Thyroid gland (tissue), 4 donors: ENCODE measurements at regions not wholly inside any gene's neighbourhood (a gene's known extent, or its start where the extent isn't known, plus 50 kb on each side); places are given as distances from the start of the nearest gene placed in this dataset.

Source experiments
- DNase-seq, 2 donors: peaks; one replicate each; pipeline ENCODE4 v3.0.0-alpha.2; 2019
- H3K27ac ChIP-seq, 3 donors: fragments of 200-600 bp; sonication (generic); 1 replicate in 2 of 3; 2 replicates in 1 of 3; pipeline ENCODE4 v1.5.1; 2016 to 2019; ENCODE audit warnings: mild to moderate bottlenecking in 1 of 3, moderate library complexity in 1 of 3
- H3K27me3 ChIP-seq: fragments of 200-600 bp; sonication (generic); one replicate; pipeline ENCODE4 v1.5.1; 2019
- H3K36me3 ChIP-seq, 2 donors: fragments of 200-600 bp; sonication (generic); one replicate each; pipeline ENCODE4 v1.5.1; 2016 to 2019
- H3K4me1 ChIP-seq, 2 donors: fragments of 200-600 bp; sonication (generic); one replicate each; pipeline ENCODE4 v1.5.1; 2017 to 2019
- H3K4me3 ChIP-seq, 3 donors: fragments of 200-600 bp; sonication (generic); replicated peaks in 1 of 3; 1 replicate in 2 of 3; 2 replicates in 1 of 3; pipeline ENCODE4 v1.5.1; 2016; ENCODE audit warnings: mild to moderate bottlenecking in 1 of 3
- H3K9me3 ChIP-seq: fragments of 200-600 bp; sonication (generic); one replicate; pipeline ENCODE4 v1.5.1; 2017
- CTCF ChIP-seq, 6 experiments: fragments of 200-600 bp in 3 of 6; fragments of 450-650 bp in 3 of 6; sonication (generic) in 3 of 6; IDR thresholded peaks; one replicate each; pipeline ENCODE4 v1.5.1; 2016 to 2019; ENCODE audit warnings: antibody characterized with exemption in 6 of 6, mild to moderate bottlenecking in 2 of 6, inconsistent platforms in 1 of 6, moderate library complexity in 1 of 6
- POLR2A ChIP-seq, 2 donors: fragments of 450-650 bp; IDR thresholded peaks; one replicate each; pipeline ENCODE4 v1.6.1; 2017; ENCODE audit warnings: antibody characterized with exemption in 2 of 2, mild to moderate bottlenecking in 2 of 2, moderate library complexity in 1 of 2
- WGBS, 2 donors: methylation state at CpG; one replicate each; pipeline ENCODE4 v1.1.5; 2017; 5-methylcytosine and 5-hydroxymethylcytosine counted together
- intact Hi-C: fragments of 100-400 bp; cut with DNase I; formaldehyde crosslinking; loops from one replicate; pipeline ENCODE4 v1.15.1; 2023

- Histone ChIP-seq H3K4me3 (no peak overlapping the region), H3K4me1 (no peaks in the 10 kb centered on the region), H3K36me3 (no peaks in the 10 kb centered on the region), H3K9me3 (no peaks in the 10 kb centered on the region), H3K27me3 (no peaks in the 10 kb centered on the region), H3K27ac (no peak overlapping the region)
- no peak for DNase-seq
- 75 to 88% methylated on average over 2 of the region's 2 CpGs for WGBS, 2 donors
- intact Hi-C loops: no loop called here
- TF ChIP-seq POLR2A (IDR thresholded peaks at IDR 0.05) (no peak), CTCF (IDR thresholded peaks at IDR 0.05) (no peak)
Measured at GRCh38 chr9:23160491-23160890, 665.5 kb downstream of the ELAVL2 start.

GRCh38 chr9:23160952-23161469 is 665.0 kb downstream of the ELAVL2 start:
- Histone ChIP-seq H3K9me3 (no peaks in the 10 kb centered on the region), H3K4me3 (no peak overlapping the region), H3K27me3 (no peaks in the 10 kb centered on the region), H3K36me3 (no peaks in the 10 kb centered on the region), H3K27ac (no peak overlapping the region), H3K4me1 (no peaks in the 10 kb centered on the region)
- intact Hi-C loops: no loop called here
- TF ChIP-seq CTCF (IDR thresholded peaks at IDR 0.05) (no peak), POLR2A (IDR thresholded peaks at IDR 0.05) (no peak)
- no peak for DNase-seq
- whole genome bisulfite sequencing, 2 donors: 88 to 100% methylated on average over 1 of the region's 1 CpG

GRCh38 chr9:23162789-23163188 is 663.3 kb downstream of the ELAVL2 start:
- intact Hi-C loops: no loop called here
- Histone ChIP-seq H3K4me3 (no peak overlapping the region), H3K9me3 (no peaks in the 10 kb centered on the region), H3K36me3 (no peaks in the 10 kb centered on the region), H3K4me1 (no peaks in the 10 kb centered on the region), H3K27me3 (no peaks in the 10 kb centered on the region), H3K27ac (no peak overlapping the region)
- no peak for DNase-seq
- TF ChIP-seq POLR2A (IDR thresholded peaks at IDR 0.05) (no peak), CTCF (IDR thresholded peaks at IDR 0.05) (no peak)
- WGBS, 2 donors: 89 to 97% methylated on average over 3 of the region's 3 CpGs

- Histone ChIP-seq H3K4me3 (no peak overlapping the region), H3K9me3 (no peaks in the 10 kb centered on the region), H3K4me1 (no peaks in the 10 kb centered on the region), H3K36me3 (no peaks in the 10 kb centered on the region), H3K27me3 (no peaks in the 10 kb centered on the region), H3K27ac (no peak overlapping the region)
- no peak for TF ChIP-seq CTCF (IDR thresholded peaks at IDR 0.05)
- no peak for TF ChIP-seq POLR2A (IDR thresholded peaks at IDR 0.05)
- no peak for DNase-seq
- intact Hi-C loops: no loop called here
Measured at GRCh38 chr9:23171479-23171878, 654.6 kb downstream of the ELAVL2 start.

GRCh38 chr9:23172206-23172605 is 653.8 kb downstream of the ELAVL2 start:
- no peaks in the 10 kb centered on the region for H3K36me3 ChIP-seq
- intact Hi-C loops: no loop called here
- 84 to 87% methylated on average over 4 of the region's 4 CpGs for WGBS, 2 donors
- DNase-seq: no peak
- no peaks in the 10 kb centered on the region for H3K9me3 ChIP-seq
- no peaks in the 10 kb centered on the region for H3K27me3 ChIP-seq
- no peak overlapping the region for H3K4me3 ChIP-seq
- no peak overlapping the region for H3K27ac ChIP-seq
- no peaks in the 10 kb centered on the region for H3K4me1 ChIP-seq
- no peak for TF ChIP-seq POLR2A (IDR thresholded peaks at IDR 0.05)
- TF ChIP-seq CTCF (IDR thresholded peaks at IDR 0.05): no peak
